Thyroid gland (tissue), 4 donors: ENCODE measurements at regions not wholly inside any gene's neighbourhood (a gene's known extent, or its start where the extent isn't known, plus 50 kb on each side); places are given as distances from the start of the nearest gene placed in this dataset.

Source experiments
- POLR2A ChIP-seq, 2 donors: fragments of 450-650 bp; IDR thresholded peaks; one replicate each; pipeline ENCODE4 v1.6.1; 2017; ENCODE audit warnings: antibody characterized with exemption in 2 of 2, mild to moderate bottlenecking in 2 of 2, moderate library complexity in 1 of 2
- TF ChIP-seq, protein P1 (sequence below), 6 experiments: fragments of 200-600 bp in 3 of 6; fragments of 450-650 bp in 3 of 6; sonication (generic) in 3 of 6; IDR thresholded peaks; one replicate each; pipeline ENCODE4 v1.5.1; 2016 to 2019; ENCODE audit warnings: antibody characterized with exemption in 6 of 6, mild to moderate bottlenecking in 2 of 6, inconsistent platforms in 1 of 6, moderate library complexity in 1 of 6

DNA sequence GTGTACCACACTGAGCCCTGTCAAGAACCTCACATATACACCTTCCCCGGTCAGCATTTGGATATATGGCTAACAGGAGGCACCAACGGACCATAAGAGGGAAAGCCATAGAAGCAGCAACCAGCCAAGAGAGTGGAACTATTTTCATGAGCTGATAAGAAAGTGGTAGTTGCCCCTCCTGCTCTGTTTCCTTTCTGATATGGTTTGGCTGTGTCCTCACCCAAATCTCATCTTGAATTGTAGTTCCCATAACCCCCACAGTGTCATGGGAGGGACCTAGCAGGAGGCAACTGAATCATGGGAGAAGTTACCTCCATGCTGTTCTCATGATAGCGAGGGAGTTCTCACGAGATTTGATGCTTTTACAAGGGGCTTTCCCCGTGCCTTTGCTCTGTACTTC, 366.1 kb upstream of the DAB1 start:
- TF ChIP-seq, protein P1, sequence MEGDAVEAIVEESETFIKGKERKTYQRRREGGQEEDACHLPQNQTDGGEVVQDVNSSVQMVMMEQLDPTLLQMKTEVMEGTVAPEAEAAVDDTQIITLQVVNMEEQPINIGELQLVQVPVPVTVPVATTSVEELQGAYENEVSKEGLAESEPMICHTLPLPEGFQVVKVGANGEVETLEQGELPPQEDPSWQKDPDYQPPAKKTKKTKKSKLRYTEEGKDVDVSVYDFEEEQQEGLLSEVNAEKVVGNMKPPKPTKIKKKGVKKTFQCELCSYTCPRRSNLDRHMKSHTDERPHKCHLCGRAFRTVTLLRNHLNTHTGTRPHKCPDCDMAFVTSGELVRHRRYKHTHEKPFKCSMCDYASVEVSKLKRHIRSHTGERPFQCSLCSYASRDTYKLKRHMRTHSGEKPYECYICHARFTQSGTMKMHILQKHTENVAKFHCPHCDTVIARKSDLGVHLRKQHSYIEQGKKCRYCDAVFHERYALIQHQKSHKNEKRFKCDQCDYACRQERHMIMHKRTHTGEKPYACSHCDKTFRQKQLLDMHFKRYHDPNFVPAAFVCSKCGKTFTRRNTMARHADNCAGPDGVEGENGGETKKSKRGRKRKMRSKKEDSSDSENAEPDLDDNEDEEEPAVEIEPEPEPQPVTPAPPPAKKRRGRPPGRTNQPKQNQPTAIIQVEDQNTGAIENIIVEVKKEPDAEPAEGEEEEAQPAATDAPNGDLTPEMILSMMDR (IDR thresholded peaks at IDR 0.05): no peak
- TF ChIP-seq POLR2A (IDR thresholded peaks at IDR 0.05): no peak
